NT2/D1 (cell line): ENCODE measurements at regions not wholly inside any gene's neighbourhood (a gene's known extent, or its start where the extent isn't known, plus 50 kb on each side); places are given as distances from the start of the nearest gene placed in this dataset.

Experiments used
- YY1 ChIP-seq: IDR thresholded peaks from 2 replicates; pipeline ENCODE4 v1.6.1; 2011; ENCODE audit not compliant: insufficient read length, insufficient read depth
- ZNF274 ChIP-seq: IDR thresholded peaks from 2 replicates; pipeline ENCODE4 v1.6.1; 2011; ENCODE audit warnings: mild to moderate bottlenecking, low read depth, low read length

GRCh38 chr15:72907733-72908132 lies 124.2 kb upstream of the ADPGK start:
- TF ChIP-seq ZNF274, result no peak
- no peak for TF ChIP-seq YY1
